HUES64 (cell line): ENCODE measurements at regions not wholly inside any gene's neighbourhood (a gene's known extent, or its start where the extent isn't known, plus 50 kb on each side); places are given as distances from the start of the nearest gene placed in this dataset.

Source experiments
- H3K27ac ChIP-seq: 2 replicates; pipeline ENCODE4 v1.7.0; 2013; ENCODE audit warnings: low read depth, low read length, inconsistent platforms
- H3K27me3 ChIP-seq: 2 replicates; pipeline ENCODE4 v1.6.1; 2013; ENCODE audit warnings: mild to moderate bottlenecking, low read length; ENCODE audit not compliant: insufficient read depth
- H3K36me3 ChIP-seq: 2 replicates; pipeline ENCODE4 v1.6.1; 2013; ENCODE audit warnings: mild to moderate bottlenecking, low read length; ENCODE audit not compliant: insufficient read depth
- H3K4me1 ChIP-seq: 2 replicates; pipeline ENCODE4 v1.6.1; 2013; ENCODE audit warnings: mild to moderate bottlenecking, low read length, moderate library complexity; ENCODE audit not compliant: insufficient read depth
- H3K4me3 ChIP-seq: 2 replicates; pipeline ENCODE4 v1.5.1; 2013; ENCODE audit warnings: mild to moderate bottlenecking, low read length, moderate library complexity
- H3K9ac ChIP-seq: 2 replicates; pipeline ENCODE4 v1.6.1; 2013; ENCODE audit warnings: mild to moderate bottlenecking, low read depth, low read length
- H3K9me3 ChIP-seq: 2 replicates; pipeline ENCODE4 v1.6.1; 2013; ENCODE audit warnings: low read depth, low read length; ENCODE audit not compliant: insufficient read depth
- WGBS: fragments of 150-250, 120-280 bp; methylation state at CpG from one replicate; pipeline ENCODE4 v1.1.7; 2013; ENCODE audit warnings: missing lambda C conversion rate; 5-methylcytosine and 5-hydroxymethylcytosine counted together

GRCh38 chr10:125482108-125482507, 200.9 kb downstream of the TEX36 start:
- WGBS, result 13% methylated on average over 1 of the region's 2 CpGs

GRCh38 chr10:125479059-125479458, 203.9 kb downstream of the TEX36 start:
- H3K36me3 ChIP-seq, result no peaks in the 10 kb centered on the region
- H3K4me3 ChIP-seq, result no peak overlapping the region
- H3K4me1 ChIP-seq, result peaks cover 17% of the 10 kb centered on the region
- H3K27me3 ChIP-seq, result no peaks in the 10 kb centered on the region
- H3K9me3 ChIP-seq, result no peaks in the 10 kb centered on the region
- no peak overlapping the region for H3K9ac ChIP-seq
- 79% methylated on average over 4 of the region's 4 CpGs for WGBS
- H3K27ac ChIP-seq, result no peak overlapping the region

More at GRCh38 chr10:125482108-125482507, 200.9 kb downstream of the TEX36 start:
- H3K4me3 ChIP-seq, result no peak overlapping the region
- H3K9me3 ChIP-seq, result no peaks in the 10 kb centered on the region
- H3K27me3 ChIP-seq, result no peaks in the 10 kb centered on the region
- H3K36me3 ChIP-seq, result no peaks in the 10 kb centered on the region
- no peak overlapping the region for H3K9ac ChIP-seq
- peaks cover 17% of the 10 kb centered on the region for H3K4me1 ChIP-seq
- no peak overlapping the region for H3K27ac ChIP-seq

DNA sequence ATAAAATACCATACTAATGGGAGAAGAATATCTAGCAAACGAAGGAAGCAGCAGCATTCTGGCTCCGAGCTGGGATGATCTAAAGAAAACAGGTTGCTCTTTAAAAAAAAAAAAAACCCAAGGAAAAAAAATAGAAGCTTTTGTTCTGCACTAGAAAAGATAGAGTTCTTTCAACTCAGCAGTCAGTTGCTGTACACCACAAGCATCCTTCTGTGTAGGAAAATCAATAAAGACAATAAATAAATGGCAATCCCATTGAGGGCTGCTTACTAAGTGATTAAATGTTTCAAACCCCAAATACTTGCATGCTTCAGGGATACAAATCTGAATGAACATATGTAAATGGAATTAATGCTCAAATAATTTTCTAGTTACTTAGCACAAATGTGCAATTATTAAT, 207.1 kb downstream of the TEX36 start:
- Histone ChIP-seq H3K4me3 (no peak overlapping the region), H3K27ac (no peak overlapping the region)

GRCh38 chr10:125473143-125473793, 209.7 kb downstream of the TEX36 start:
- Histone ChIP-seq H3K27ac (no peak overlapping the region), H3K36me3 (no peaks in the 10 kb centered on the region), H3K9ac (no peak overlapping the region), H3K27me3 (no peaks in the 10 kb centered on the region), H3K9me3 (no peaks in the 10 kb centered on the region), H3K4me3 (no peak overlapping the region), H3K4me1 (no peaks in the 10 kb centered on the region)
- WGBS, result 97% methylated on average over 7 of the region's 7 CpGs

More for the DNA sequence above, 207.1 kb downstream of the TEX36 start:
- 100% methylated on average over 1 of the region's 2 CpGs for WGBS
- Histone ChIP-seq H3K9ac (no peak overlapping the region), H3K27me3 (no peaks in the 10 kb centered on the region), H3K9me3 (no peaks in the 10 kb centered on the region), H3K4me1 (no peaks in the 10 kb centered on the region), H3K36me3 (no peaks in the 10 kb centered on the region)

DNA sequence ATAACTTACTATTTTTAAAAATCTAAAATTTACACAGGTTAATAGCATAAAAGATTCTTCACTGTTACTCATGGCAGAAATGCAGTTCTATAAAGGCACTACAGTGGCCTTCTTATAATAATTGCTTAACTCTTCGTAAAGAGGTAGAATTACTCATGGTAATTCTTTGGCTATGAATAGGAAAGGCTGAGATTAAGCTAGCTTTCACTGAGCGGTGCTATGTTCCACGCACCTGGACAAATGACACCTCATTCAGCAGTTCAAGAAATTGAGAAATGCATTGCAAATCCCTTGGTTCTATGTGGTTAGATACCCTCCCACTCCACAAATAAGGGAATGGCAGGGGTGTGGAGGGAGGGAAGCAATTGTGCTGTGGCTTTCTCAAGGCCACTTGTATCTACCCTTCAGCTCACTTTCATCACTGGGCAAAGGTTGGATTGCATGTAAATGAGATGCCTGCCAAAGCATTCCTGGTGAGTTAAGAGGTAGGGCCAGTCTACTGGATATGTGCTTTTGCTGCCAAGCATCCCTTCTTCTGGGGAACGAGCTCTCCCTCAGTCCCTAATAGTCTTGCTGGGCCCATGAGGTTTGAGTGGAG, 210.9 kb downstream of the TEX36 start:
- no peak overlapping the region for H3K9ac ChIP-seq
- H3K9me3 ChIP-seq, result no peaks in the 10 kb centered on the region
- 93% methylated on average over 4 of the region's 4 CpGs for WGBS
- H3K27me3 ChIP-seq, result no peaks in the 10 kb centered on the region
- no peaks in the 10 kb centered on the region for H3K4me1 ChIP-seq
- H3K4me3 ChIP-seq, result no peak overlapping the region
- no peaks in the 10 kb centered on the region for H3K36me3 ChIP-seq
- H3K27ac ChIP-seq, result no peak overlapping the region

DNA sequence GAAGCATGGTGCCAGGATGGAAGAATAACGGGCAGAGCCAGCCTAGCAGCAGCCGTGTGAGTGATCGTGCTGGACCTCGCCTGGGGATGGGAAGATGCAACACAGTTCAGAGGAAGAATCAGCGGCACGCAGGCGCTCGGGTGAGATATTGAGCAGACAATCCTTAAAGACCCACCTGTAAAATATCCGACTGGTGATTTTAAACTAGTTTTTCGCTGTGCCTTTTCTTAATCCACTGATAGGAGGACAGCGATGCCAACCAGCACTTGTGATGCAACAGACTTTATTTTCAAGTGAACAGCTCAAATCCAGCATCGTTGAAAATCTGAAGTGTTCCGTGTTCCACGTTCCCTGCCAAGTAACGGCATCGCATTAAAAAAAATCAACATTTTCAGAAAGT, 214.7 kb downstream of the TEX36 start:
- Histone ChIP-seq H3K36me3 (no peaks in the 10 kb centered on the region), H3K27ac (no peak overlapping the region), H3K4me1 (no peaks in the 10 kb centered on the region), H3K27me3 (no peaks in the 10 kb centered on the region), H3K9me3 (no peaks in the 10 kb centered on the region), H3K4me3 (no peak overlapping the region), H3K9ac (no peak overlapping the region)
- WGBS, result 95% methylated on average over 16 of the region's 16 CpGs

DNA sequence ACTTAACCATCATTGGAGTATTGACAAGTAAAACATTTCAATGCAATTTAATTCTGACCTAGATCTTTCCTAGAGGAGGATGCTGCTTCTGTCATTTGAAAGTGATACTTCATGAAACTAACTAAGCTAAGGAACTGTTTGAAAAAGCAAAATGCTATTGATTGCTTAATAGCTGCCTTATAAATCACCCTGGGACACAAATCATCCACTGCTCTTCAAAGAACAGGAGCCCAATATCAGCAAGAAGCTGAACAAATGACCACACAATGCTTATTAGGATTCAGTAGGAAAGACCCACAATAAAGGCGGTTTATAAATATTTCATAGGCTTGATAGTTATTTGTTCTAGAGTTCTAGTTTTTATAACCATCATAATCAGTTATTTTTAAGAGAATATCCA, 216.3 kb downstream of the TEX36 start:
- no peaks in the 10 kb centered on the region for H3K9me3 ChIP-seq
- WGBS, result no CpG with 5 or more reads among the region's 1 CpG
- H3K27me3 ChIP-seq, result no peaks in the 10 kb centered on the region

GRCh38 chr10:125462845-125463244, 220.1 kb downstream of the TEX36 start:
- 93% methylated on average over 2 of the region's 2 CpGs for WGBS
- Histone ChIP-seq H3K27me3 (no peaks in the 10 kb centered on the region), H3K9me3 (no peaks in the 10 kb centered on the region), H3K4me1 (no peaks in the 10 kb centered on the region), H3K4me3 (no peak overlapping the region), H3K27ac (no peak overlapping the region), H3K9ac (no peak overlapping the region), H3K36me3 (no peaks in the 10 kb centered on the region)

More for the DNA sequence above, 216.3 kb downstream of the TEX36 start:
- no peak overlapping the region for H3K4me3 ChIP-seq
- H3K27ac ChIP-seq, result no peak overlapping the region
- H3K36me3 ChIP-seq, result no peaks in the 10 kb centered on the region
- H3K4me1 ChIP-seq, result no peaks in the 10 kb centered on the region
- no peak overlapping the region for H3K9ac ChIP-seq

- Histone ChIP-seq H3K36me3 (no peaks in the 10 kb centered on the region), H3K27me3 (no peaks in the 10 kb centered on the region), H3K4me3 (no peak overlapping the region), H3K9me3 (no peaks in the 10 kb centered on the region), H3K27ac (no peak overlapping the region), H3K4me1 (peaks cover 13% of the 10 kb centered on the region), H3K9ac (no peak overlapping the region)
- 97% methylated on average over 4 of the region's 4 CpGs for WGBS
These were observed 222.6 kb downstream of the TEX36 start for GRCh38 chr10:125460326-125460725.

DNA sequence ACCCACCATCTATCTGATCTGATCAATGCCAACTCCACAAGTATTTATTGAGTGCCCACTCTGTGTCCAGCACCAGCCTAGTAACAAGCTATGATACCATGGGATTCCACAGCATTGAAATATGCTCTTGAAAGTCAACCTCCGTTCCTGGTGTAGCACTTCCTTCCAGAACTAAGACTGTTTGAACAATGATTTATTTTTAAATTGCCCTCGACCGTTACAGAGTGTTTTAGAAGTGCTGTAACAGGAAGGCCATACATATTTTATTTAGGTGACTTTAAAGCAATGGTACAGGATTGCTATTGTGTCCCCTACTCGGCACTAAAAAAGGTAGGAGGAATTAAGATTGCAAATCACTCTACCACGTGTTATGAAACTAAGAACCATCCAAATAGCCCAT, 225.6 kb downstream of the TEX36 start:
- H3K36me3 ChIP-seq, result no peaks in the 10 kb centered on the region
- no peaks in the 10 kb centered on the region for H3K27me3 ChIP-seq
- H3K9ac ChIP-seq, result no peak overlapping the region
- WGBS, result 89% methylated on average over 5 of the region's 5 CpGs
- H3K9me3 ChIP-seq, result no peaks in the 10 kb centered on the region
- peaks cover 19% of the 10 kb centered on the region for H3K4me1 ChIP-seq
- H3K4me3 ChIP-seq, result no peak overlapping the region
- H3K27ac ChIP-seq, result no peak overlapping the region

DNA sequence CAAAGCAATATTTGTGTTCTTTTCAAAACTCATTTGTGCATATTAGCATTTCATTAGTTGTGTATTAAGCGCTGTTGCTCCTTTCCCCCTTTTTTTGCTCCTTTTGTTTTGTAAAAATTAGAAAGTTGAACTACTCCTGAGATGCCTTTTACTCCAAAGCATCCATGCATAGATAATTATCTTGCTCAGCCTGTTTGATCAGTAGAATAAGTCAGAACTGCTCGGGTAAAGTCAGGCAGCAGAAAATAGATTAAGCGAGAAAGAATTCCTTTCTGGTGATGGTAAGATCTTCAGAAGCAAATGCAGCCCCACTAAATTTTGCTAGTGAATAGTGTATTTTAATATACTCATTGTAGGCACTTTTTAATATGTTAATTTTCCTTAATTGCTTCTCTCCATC, 227.1 kb downstream of the TEX36 start:
- no peaks in the 10 kb centered on the region for H3K36me3 ChIP-seq
- H3K4me1 ChIP-seq, result peaks cover 19% of the 10 kb centered on the region
- no peaks in the 10 kb centered on the region for H3K27me3 ChIP-seq
- H3K9me3 ChIP-seq, result no peaks in the 10 kb centered on the region
- H3K27ac ChIP-seq, result no peak overlapping the region
- H3K4me3 ChIP-seq, result no peak overlapping the region; the same call in 1 of the 2 replicates
- WGBS, result 13% methylated on average over 2 of the region's 3 CpGs
- H3K9ac ChIP-seq, result no peak overlapping the region
